D721Med (cell line): ENCODE measurements at regions not wholly inside any gene's neighbourhood (a gene's known extent, or its start where the extent isn't known, plus 50 kb on each side); places are given as distances from the start of the nearest gene placed in this dataset.
"Not testable (repeated sequence)": the region's sequence is repeated elsewhere in the genome, so short reads cannot be mapped to it uniquely, and the experiment has no call there.

Experiments
- DNase-seq: peaks from one replicate; pipeline ENCODE4 v3.0.0; 2011; ENCODE audit warnings: low spot score; ENCODE audit not compliant: insufficient read length
- FAIRE-seq: peaks from 2 replicates; lab custom pipeline; 2011; peaks lifted over from hg19 to GRCh38; lab: Jason Lieb, UNC
- CTCF ChIP-seq: IDR thresholded peaks from 2 replicates; pipeline ENCODE4 v1.5.1; 2012; ENCODE audit warnings: mild to moderate bottlenecking, control low read depth; ENCODE audit not compliant: insufficient read depth; ENCODE audit errors: missing control alignments

GRCh38 chr17:5922476-5922875, 147.7 kb upstream of the WSCD1 start:
- FAIRE-seq (no peak), DNase-seq (no peak)
- TF ChIP-seq CTCF: no peak

- DNase-seq (no peak), FAIRE-seq (no peak)
- TF ChIP-seq CTCF: no peak
Measured at GRCh38 chr17:5929721-5930120, 140.5 kb upstream of the WSCD1 start.

GRCh38 chr17:5930555-5930954, 139.6 kb upstream of the WSCD1 start:
- FAIRE-seq, DNase-seq: not testable (repeated sequence)

GRCh38 chr17:5931616-5932015, 138.6 kb upstream of the WSCD1 start:
- no peak for FAIRE-seq

GRCh38 chr17:5933430-5933829, 136.7 kb upstream of the WSCD1 start:
- no peak for TF ChIP-seq CTCF
- DNase-seq (no peak), FAIRE-seq (no peak)

More at GRCh38 chr17:5931616-5932015, 138.6 kb upstream of the WSCD1 start:
- no peak for TF ChIP-seq CTCF
- no peak for DNase-seq

GRCh38 chr17:5941258-5941657, 128.9 kb upstream of the WSCD1 start:
- TF ChIP-seq CTCF: no peak
- DNase-seq (no peak), FAIRE-seq (no peak)

GRCh38 chr17:5942687-5943086, 127.5 kb upstream of the WSCD1 start:
- FAIRE-seq: no peak

More at GRCh38 chr17:5942687-5943086, 127.5 kb upstream of the WSCD1 start:
- TF ChIP-seq CTCF: no peak
- no peak for DNase-seq
